Glutamatergic neuron (in vitro differentiated cells): ENCODE measurements at regions not wholly inside any gene's neighbourhood (a gene's known extent, or its start where the extent isn't known, plus 50 kb on each side); places are given as distances from the start of the nearest gene placed in this dataset.

ENCODE experiments used
- DNase-seq: peaks from one replicate; pipeline ENCODE4 v3.0.0; 2022
- H3K27ac Mint-ChIP-seq: one replicate; pipeline ENCODE4 v1.8.0; 2020; ENCODE audit warnings: mild to moderate bottlenecking, mixed read lengths, inconsistent platforms; ENCODE audit not compliant: unreplicated experiment
- H3K27me3 Mint-ChIP-seq: one replicate; pipeline ENCODE4 v1.8.0; 2020; ENCODE audit warnings: mild to moderate bottlenecking, moderate library complexity, mixed read lengths, inconsistent platforms; ENCODE audit not compliant: unreplicated experiment
- H3K36me3 Mint-ChIP-seq: one replicate; pipeline ENCODE4 v1.8.0; 2020; ENCODE audit warnings: mild to moderate bottlenecking, mixed read lengths, inconsistent platforms; ENCODE audit not compliant: unreplicated experiment
- H3K4me1 Mint-ChIP-seq: one replicate; pipeline ENCODE4 v1.8.0; 2020; ENCODE audit warnings: mild to moderate bottlenecking, low read depth, mixed read lengths, inconsistent platforms; ENCODE audit not compliant: unreplicated experiment
- H3K4me3 Mint-ChIP-seq: one replicate; pipeline ENCODE4 v1.8.0; 2020; ENCODE audit warnings: mild to moderate bottlenecking, mixed read lengths, inconsistent platforms; ENCODE audit not compliant: unreplicated experiment
- H3K9me3 Mint-ChIP-seq: one replicate; pipeline ENCODE4 v1.8.0; 2020; ENCODE audit warnings: mild to moderate bottlenecking, moderate library complexity, mixed read lengths, inconsistent platforms; ENCODE audit not compliant: unreplicated experiment
- TF ChIP-seq, protein P1 (sequence below): fragments of 200-600 bp; sonication (generic); IDR thresholded peaks from one replicate; pipeline ENCODE4 v1.5.0; 2021; ENCODE audit not compliant: partially characterized antibody, unreplicated experiment

GRCh38 chr13:76164290-76164689 lies 528.2 kb downstream of the LMO7 start:
- TF ChIP-seq, protein P1, sequence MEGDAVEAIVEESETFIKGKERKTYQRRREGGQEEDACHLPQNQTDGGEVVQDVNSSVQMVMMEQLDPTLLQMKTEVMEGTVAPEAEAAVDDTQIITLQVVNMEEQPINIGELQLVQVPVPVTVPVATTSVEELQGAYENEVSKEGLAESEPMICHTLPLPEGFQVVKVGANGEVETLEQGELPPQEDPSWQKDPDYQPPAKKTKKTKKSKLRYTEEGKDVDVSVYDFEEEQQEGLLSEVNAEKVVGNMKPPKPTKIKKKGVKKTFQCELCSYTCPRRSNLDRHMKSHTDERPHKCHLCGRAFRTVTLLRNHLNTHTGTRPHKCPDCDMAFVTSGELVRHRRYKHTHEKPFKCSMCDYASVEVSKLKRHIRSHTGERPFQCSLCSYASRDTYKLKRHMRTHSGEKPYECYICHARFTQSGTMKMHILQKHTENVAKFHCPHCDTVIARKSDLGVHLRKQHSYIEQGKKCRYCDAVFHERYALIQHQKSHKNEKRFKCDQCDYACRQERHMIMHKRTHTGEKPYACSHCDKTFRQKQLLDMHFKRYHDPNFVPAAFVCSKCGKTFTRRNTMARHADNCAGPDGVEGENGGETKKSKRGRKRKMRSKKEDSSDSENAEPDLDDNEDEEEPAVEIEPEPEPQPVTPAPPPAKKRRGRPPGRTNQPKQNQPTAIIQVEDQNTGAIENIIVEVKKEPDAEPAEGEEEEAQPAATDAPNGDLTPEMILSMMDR = no peak
- H3K27me3 Mint-ChIP-seq = peaks cover 2% of the 10 kb centered on the region
- no peak overlapping the region for H3K4me3 Mint-ChIP-seq
- no peaks in the 10 kb centered on the region for H3K9me3 Mint-ChIP-seq
- no peak overlapping the region for H3K27ac Mint-ChIP-seq
- no peaks in the 10 kb centered on the region for H3K4me1 Mint-ChIP-seq
- no peaks in the 10 kb centered on the region for H3K36me3 Mint-ChIP-seq
- DNase-seq = no peak

DNA sequence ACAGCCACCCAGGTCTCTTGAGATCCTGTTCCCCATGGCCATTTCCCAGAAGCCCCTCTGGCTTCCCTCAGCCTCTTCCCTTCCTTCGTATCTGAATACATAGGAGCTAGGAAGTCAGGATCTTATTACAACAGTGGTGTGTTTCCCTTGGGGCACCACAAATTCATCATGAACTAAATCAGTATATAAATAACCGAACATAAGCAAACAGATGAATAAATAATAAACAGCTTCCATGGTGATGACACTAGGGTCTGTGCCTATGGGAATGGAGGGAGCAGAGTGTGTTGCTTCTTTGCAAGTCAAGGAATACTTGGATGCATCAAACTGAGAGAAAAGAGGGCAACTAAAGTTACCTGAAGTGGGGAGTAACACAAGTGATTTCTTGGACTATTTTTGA lies 527.6 kb downstream of the LMO7 start:
- TF ChIP-seq, protein P1 = no peak
- no peak for DNase-seq
- Mint-ChIP-seq H3K9me3 (no peaks in the 10 kb centered on the region), H3K27me3 (peaks cover 2% of the 10 kb centered on the region), H3K36me3 (no peaks in the 10 kb centered on the region), H3K4me3 (no peak overlapping the region), H3K4me1 (no peaks in the 10 kb centered on the region), H3K27ac (no peak overlapping the region)

DNA sequence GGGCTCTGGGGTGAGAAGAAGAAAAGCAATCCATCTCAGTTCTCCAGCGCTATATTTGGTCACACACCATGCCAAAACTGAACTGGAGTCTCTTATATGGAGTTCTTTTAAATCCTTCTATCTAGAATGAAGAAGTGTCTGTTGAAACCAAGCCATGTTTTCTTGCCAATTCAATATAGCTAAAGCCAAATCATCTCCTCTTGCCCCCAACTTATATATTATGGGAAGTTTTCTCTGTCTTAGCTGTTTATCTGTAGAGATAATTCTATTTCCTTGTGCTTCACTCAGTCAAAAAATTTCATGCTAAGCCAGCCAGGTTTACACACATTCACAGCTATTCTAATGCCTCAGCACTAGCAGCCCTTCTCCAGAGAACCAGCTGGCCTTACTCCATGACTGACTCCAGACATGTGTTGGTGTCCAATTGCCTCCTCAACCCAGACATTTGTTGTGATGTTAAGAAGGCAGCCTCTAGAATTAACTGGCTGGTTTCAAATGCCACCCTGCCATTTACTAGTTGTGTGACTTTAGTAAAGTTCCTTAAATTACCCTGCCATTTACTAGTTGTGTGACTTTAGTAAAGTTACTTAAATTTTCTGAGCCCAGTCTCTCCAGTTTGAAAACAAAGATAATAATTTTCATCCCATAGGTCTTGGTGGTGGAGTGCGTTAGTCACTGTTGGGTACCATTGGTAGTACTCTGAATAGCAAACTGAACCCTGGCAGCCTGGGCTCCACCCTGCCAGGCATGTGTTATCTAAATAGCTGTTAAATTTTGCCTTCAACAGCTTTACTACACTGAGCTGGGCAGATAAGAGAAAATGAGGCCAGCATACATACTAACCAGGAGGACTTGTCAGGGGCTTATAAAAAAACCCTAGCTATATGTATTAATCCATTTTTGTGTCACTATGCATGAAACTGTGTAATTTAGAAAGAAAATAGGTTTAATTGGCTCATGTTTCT lies 525.1 kb downstream of the LMO7 start:
- TF ChIP-seq, protein P1 = no peak
- Mint-ChIP-seq H3K27ac (no peak overlapping the region), H3K27me3 (peaks cover 2% of the 10 kb centered on the region), H3K9me3 (no peaks in the 10 kb centered on the region), H3K4me3 (no peak overlapping the region), H3K4me1 (no peaks in the 10 kb centered on the region), H3K36me3 (no peaks in the 10 kb centered on the region)
- no peak for DNase-seq

DNA sequence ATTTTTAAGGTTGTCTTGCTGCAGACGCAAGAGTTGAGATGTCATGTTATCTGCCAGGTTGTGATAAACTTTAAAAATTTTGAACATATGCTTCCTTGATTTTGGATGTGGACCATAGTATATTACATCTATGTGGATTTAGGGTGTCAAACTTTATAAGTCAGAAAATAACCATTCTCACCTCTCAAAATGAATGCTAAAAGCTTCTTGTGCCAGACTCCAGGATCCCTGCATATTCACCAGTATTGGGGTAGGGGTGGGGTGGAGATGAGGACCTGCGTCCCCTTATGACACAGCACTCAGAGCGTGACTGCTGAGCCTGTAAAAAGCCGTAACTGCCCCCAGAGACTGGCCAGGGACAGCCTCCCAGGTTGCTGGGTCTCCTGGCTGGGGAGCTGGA lies 524.4 kb downstream of the LMO7 start:
- TF ChIP-seq, protein P1 = no peak
- no peaks in the 10 kb centered on the region for H3K4me1 Mint-ChIP-seq
- no peak overlapping the region for H3K4me3 Mint-ChIP-seq
- no peak overlapping the region for H3K27ac Mint-ChIP-seq
- H3K36me3 Mint-ChIP-seq = no peaks in the 10 kb centered on the region
- H3K27me3 Mint-ChIP-seq = peaks cover 2% of the 10 kb centered on the region
- H3K9me3 Mint-ChIP-seq = no peaks in the 10 kb centered on the region
- DNase-seq = no peak

- Mint-ChIP-seq H3K4me3 (no peak overlapping the region), H3K36me3 (no peaks in the 10 kb centered on the region), H3K27ac (no peak overlapping the region), H3K27me3 (no peaks in the 10 kb centered on the region), H3K4me1 (no peaks in the 10 kb centered on the region), H3K9me3 (no peaks in the 10 kb centered on the region)
- no peak for DNase-seq
- TF ChIP-seq, protein P1 = no peak
These were observed 521.8 kb downstream of the LMO7 start for GRCh38 chr13:76157926-76158325.
